ENCODE measurements at regions not wholly inside any gene's neighbourhood (a gene's known extent, or its start where the extent isn't known, plus 50 kb on each side); places are given as distances from the start of the nearest gene placed in this dataset.
"Not testable (repeated sequence)": the region's sequence is repeated elsewhere in the genome, so short reads cannot be mapped to it uniquely, and the experiment has no call there.

DNA sequence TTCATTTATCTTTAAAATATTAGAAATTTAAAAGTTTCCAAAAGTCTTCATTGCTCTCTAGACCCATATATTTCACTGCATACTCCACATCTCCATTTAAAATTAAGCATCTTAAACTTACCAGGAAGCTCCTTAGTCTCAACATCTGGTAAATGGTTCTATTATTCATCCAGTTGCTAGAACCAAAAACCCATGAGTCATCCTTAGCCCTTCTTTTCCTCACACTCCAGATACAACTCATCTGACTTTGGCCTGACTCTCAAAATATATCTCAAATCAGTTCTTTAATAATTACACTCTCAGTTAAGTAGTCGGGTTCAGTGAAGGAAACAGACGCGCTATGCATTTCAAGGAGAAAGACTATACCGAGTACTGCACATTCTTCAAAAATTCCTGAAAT is 110.2 kb upstream of the COX7C start:
- H3K4me3 ChIP-seq (ENCODE audit: low read length): no peak overlapping the region
- DNase-seq (ENCODE audit: low read depth): no peak
- TF ChIP-seq, protein P1, sequence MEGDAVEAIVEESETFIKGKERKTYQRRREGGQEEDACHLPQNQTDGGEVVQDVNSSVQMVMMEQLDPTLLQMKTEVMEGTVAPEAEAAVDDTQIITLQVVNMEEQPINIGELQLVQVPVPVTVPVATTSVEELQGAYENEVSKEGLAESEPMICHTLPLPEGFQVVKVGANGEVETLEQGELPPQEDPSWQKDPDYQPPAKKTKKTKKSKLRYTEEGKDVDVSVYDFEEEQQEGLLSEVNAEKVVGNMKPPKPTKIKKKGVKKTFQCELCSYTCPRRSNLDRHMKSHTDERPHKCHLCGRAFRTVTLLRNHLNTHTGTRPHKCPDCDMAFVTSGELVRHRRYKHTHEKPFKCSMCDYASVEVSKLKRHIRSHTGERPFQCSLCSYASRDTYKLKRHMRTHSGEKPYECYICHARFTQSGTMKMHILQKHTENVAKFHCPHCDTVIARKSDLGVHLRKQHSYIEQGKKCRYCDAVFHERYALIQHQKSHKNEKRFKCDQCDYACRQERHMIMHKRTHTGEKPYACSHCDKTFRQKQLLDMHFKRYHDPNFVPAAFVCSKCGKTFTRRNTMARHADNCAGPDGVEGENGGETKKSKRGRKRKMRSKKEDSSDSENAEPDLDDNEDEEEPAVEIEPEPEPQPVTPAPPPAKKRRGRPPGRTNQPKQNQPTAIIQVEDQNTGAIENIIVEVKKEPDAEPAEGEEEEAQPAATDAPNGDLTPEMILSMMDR (conservative IDR thresholded peaks at IDR 0.05; ENCODE audit: low read length): no peak

DNA sequence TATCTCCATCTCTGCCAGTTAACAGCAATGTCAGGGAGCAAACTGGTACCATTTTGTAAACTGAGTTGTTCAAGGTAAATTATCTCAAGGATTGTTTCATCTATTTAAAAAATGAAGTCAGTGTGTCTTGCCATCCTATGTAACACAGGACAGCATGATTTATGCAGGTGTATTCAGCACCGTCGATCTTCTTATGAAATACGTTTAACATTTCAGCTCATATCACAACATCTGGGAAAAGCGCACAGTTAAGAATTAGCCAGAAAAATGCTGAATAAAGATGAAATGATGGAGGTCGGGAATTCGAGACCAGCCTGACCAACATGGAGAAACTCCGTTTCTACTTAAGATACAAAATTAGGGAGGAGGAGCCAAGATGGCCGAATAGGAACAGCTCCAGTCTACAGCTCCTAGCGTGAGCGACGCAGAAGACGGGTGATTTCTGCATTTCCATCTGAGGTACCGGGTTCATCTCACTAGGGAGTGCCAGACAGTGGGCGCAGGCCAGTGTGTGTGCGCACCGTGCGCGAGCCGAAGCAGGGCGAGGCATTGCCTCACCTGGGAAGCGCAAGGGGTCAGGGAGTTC is 107.3 kb upstream of the COX7C start:
- not testable (repeated sequence) for DNase-seq (ENCODE audit: low read depth); H3K4me3 ChIP-seq (ENCODE audit: low read length)

DNA sequence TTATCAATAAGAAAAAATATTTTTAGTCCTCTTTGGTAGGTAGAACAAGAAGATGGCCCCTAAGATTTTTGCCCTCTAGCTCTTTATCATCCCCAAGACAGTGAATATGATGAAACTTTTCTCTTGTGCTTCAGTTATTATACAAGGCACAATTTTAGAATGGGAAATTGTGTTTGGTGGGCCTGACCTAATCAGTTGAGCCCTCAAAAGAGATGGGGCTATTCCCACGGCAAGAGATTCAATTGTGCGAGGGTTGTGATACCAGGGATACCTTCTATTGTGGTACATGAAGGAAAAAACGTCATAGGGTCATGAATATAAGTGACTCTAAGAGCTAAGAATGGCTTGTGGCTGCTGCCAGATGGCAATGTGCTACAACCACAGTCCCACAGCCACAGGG is 94.0 kb upstream of the COX7C start:
- H3K4me3 ChIP-seq (ENCODE audit: low read length): no peak overlapping the region
- no peak for DNase-seq (ENCODE audit: low read depth)
- TF ChIP-seq, protein P1 (conservative IDR thresholded peaks at IDR 0.05; ENCODE audit: low read length): no peak

DNA sequence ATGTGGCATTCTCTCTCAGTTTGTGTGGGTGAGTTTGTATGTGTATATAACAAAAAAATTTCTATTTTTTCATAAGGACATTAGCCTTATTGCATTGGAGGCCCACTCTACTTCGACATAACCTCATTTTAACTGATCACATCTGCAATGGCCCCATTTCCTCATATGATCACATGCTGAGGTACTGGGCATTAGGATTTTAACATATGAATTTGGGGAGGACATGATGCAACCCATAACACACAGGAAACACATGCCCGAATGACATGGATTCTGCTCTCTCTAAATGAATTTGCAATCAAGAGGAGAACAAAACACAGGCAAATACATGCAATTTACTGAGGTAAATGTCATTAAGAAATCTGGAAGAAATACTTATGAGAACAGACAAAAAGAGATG is 92.1 kb upstream of the COX7C start:
- TF ChIP-seq, protein P1 (conservative IDR thresholded peaks at IDR 0.05; ENCODE audit: low read length): no peak
- DNase-seq (ENCODE audit: low read depth): no peak
- H3K4me3 ChIP-seq (ENCODE audit: low read length): no peak overlapping the region

DNA sequence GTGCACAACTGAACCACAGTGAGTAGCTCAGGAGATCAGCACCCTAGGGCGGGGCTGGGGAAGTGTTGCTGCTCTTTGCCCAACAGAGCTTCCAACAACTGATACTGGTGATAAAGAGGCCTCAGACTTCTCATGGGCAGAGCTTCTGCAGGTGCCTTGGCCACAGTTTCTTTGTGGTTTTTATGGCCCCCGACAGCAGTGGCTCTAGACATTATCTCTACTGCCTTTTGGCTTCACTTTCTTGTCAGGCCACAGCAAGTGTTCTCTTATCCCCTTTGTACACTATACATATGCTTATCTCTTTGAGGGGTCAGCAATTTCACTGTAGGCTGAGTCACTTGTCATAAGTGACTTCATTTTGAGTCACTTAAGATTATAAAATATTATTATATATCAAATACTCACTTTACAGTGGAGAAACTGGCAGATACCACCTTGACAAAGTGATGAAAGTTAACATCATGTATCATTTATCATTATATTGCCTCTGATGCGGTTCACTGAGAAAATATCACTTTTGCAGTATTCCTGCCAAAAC is 90.9 kb upstream of the COX7C start:
- TF ChIP-seq, protein P1 (conservative IDR thresholded peaks at IDR 0.05; ENCODE audit: low read length): no peak
- no peak overlapping the region for H3K4me3 ChIP-seq (ENCODE audit: low read length)

DNA sequence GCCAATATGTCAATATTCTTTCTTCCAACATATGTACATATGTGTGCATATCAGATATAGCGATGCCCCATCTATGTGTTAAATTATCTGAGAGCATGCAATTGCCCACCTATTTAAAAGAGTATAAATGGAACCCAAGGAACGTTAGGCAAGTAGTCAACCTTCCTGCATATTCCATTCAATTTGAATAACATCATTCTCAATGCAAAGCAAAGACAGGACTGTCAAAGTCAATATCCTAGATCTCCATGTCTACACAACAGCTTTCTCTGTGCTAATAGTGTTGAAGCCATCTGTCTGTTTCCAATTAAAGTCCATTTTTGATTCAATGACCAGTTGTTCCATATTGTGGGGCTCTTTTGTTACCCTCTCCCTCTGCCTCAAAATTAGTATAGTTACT is 85.3 kb upstream of the COX7C start:
- TF ChIP-seq, protein P1 (conservative IDR thresholded peaks at IDR 0.05; ENCODE audit: low read length): no peak
- no peak overlapping the region for H3K4me3 ChIP-seq (ENCODE audit: low read length)
- no peak for DNase-seq (ENCODE audit: low read depth)

More for the DNA sequence above, 90.9 kb upstream of the COX7C start:
- DNase-seq (ENCODE audit: low read depth): no peak

DNA sequence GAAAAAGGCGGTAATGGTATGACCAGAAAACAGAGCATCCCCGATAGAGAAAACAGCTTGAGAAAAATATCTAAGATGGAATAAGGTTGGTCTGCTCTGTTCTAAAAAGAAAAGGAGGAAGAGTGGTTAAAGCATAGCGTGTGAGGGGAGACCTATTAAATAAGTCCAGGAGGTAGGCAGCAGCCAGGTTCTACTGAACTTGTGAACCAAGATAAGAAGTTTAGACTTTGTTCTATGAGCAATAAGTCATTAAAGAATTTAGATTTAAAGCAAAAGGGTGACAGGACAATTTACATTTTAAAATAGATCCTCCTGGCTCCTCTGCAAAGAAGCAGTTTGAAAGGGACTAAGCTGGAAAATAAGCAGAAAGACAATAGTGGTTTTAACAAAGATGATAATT is 81.3 kb upstream of the COX7C start:
- DNase-seq (ENCODE audit: low read depth): no peak
- no peak overlapping the region for H3K4me3 ChIP-seq (ENCODE audit: low read length)
- TF ChIP-seq, protein P1 (conservative IDR thresholded peaks at IDR 0.05; ENCODE audit: low read length): no peak

Data from AG10803 (cell line).